ENCODE measurements at regions not wholly inside any gene's neighbourhood (a gene's known extent, or its start where the extent isn't known, plus 50 kb on each side); places are given as distances from the start of the nearest gene placed in this dataset.

DNA sequence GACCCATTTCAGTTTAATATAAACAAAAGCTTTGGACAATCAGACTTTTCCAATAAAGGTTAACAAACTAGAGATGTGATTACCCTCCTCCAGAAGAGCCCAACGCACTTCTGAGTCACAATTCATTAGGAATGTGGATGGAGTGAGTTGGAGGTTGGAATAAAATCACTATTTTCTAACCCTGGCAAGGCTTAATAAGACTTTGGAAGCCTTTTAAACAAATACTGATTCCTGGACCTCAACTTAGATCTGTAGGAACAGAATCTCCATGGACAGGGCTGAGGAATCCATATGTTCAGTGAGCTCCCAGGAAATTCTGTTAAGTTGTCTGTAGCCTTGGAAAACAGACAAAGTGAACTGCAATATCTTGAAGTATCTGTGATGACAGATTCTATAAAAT lies 233.5 kb upstream of the ELL2 start:
- H4K20me1 ChIP-seq (ENCODE audit: control insufficient read depth, insufficient read depth) = no peaks in the 10 kb centered on the region
- ATAC-seq = no peak
- H3K27me3 ChIP-seq (replicated peaks in 1 of 2; ENCODE audit: control insufficient read depth in 2 of 2, insufficient read depth in 2 of 2, low read length in 1 of 2) = no peaks in the 10 kb centered on the region
- no peaks in the 10 kb centered on the region for H3K4me1 ChIP-seq (ENCODE audit: control insufficient read depth, insufficient read depth, low read length)
- no peak overlapping the region for H3K27ac ChIP-seq (ENCODE audit: control insufficient read depth, insufficient read depth)
- no peaks in the 10 kb centered on the region for H3K79me2 ChIP-seq (ENCODE audit: control insufficient read depth, insufficient read depth, low read length)
- TF ChIP-seq FOS (IDR thresholded peaks at IDR 0.05; ENCODE audit: borderline replicate concordance, extremely low read depth, insufficient read length) = no peak
- no peak for TF ChIP-seq RB1 (IDR thresholded peaks at IDR 0.05; ENCODE audit: borderline replicate concordance)
- no peak for TF ChIP-seq ESRRA (IDR thresholded peaks at IDR 0.05; ENCODE audit: low read length)
- no peak for TF ChIP-seq SMARCA5 (IDR thresholded peaks at IDR 0.05)
- no peak for TF ChIP-seq USF1 (IDR thresholded peaks at IDR 0.05; ENCODE audit: borderline replicate concordance, extremely low read length, insufficient read depth, low read depth, low read length)
- TF ChIP-seq ZBTB11 (CRISPR knock-in tag; IDR thresholded peaks at IDR 0.05) = no peak
- no peak for TF ChIP-seq SMAD5 (IDR thresholded peaks at IDR 0.05; ENCODE audit: low read depth)
- TF ChIP-seq POLR2AphosphoS5 (IDR thresholded peaks at IDR 0.05; ENCODE audit: low read length) = no peak
- no peak for TF ChIP-seq NFIC (IDR thresholded peaks at IDR 0.05; ENCODE audit: low read depth, low read length)
- TF ChIP-seq ZNF207 (IDR thresholded peaks at IDR 0.05; ENCODE audit: borderline replicate concordance) = no peak
- no peak for TF ChIP-seq TCF3 (IDR thresholded peaks at IDR 0.05; ENCODE audit: borderline replicate concordance, insufficient read depth, low read depth, low read length)
- no peak for TF ChIP-seq SUPT20H (IDR thresholded peaks at IDR 0.05; ENCODE audit: borderline replicate concordance, control insufficient read depth, low read depth, low read length)
- TF ChIP-seq ASH2L (IDR thresholded peaks at IDR 0.05; ENCODE audit: borderline replicate concordance, low read depth) = no peak
- no peak for TF ChIP-seq NR2C1 (IDR thresholded peaks at IDR 0.05)
- no peak for TF ChIP-seq STAT3 (IDR thresholded peaks at IDR 0.05; ENCODE audit: low read depth, low read length)
- no peak for TF ChIP-seq KAT2A (conservative IDR thresholded peaks at IDR 0.05; ENCODE audit: control insufficient read depth, low read depth, low read length)
- no peak for TF ChIP-seq RAD21 (IDR thresholded peaks at IDR 0.05; ENCODE audit: insufficient read depth, low read depth, low read length)
- H3K9ac ChIP-seq (ENCODE audit: control insufficient read depth, insufficient read depth, low read length) = no peak overlapping the region
- intact Hi-C loops (cut with micrococcal nuclease; ENCODE audit: unreplicated experiment) (no loop called here), in situ Hi-C loops (cut with MboI) (no loop called here)
- WGBS (ENCODE audit: insufficient coverage, insufficient replicate concordance, low lambda C conversion rate, missing lambda C conversion rate) = 56% methylated on average over 1 of the region's 1 CpG
- H2AFZ ChIP-seq (ENCODE audit: control insufficient read depth, low read depth, low read length) = no peak overlapping the region
- ChIA-PET POLR2A (interaction anchor here (2.0 kb wide), 1 partner anchor 9 kb away, joined by 5 read pairs; no protein-coding TSS in a partner anchor), RAD21 (ENCODE audit: unreplicated experiment) (no interaction called here), SMC1A (ENCODE audit: uncharacterized antibody, unreplicated experiment) (no interaction called here), CTCF (interaction anchor here (1.5 to 1.8 kb wide), 2 partner anchors 11 to 21 kb away, joined by 4 to 5 read pairs; no protein-coding TSS in a partner anchor)
- H3K9me3 ChIP-seq (replicated peaks; ENCODE audit: control insufficient read depth, insufficient read depth, low read length) = no peaks in the 10 kb centered on the region
- BruUV-seq (replicated peaks) = no TSS peak
- DNase-seq (ENCODE audit: low read depth, low spot score) = no peak
- H3K4me3 ChIP-seq = no peak overlapping the region
- FAIRE-seq = no peak
- H3K4me2 ChIP-seq (ENCODE audit: control insufficient read depth, insufficient read depth) = no peak overlapping the region
- H3K36me3 ChIP-seq (ENCODE audit: control insufficient read depth in 2 of 2, insufficient read depth in 2 of 2, low read length in 1 of 2) = no peaks in the 10 kb centered on the region
